Caco-2 (cell line): ENCODE measurements at regions not wholly inside any gene's neighbourhood (a gene's known extent, or its start where the extent isn't known, plus 50 kb on each side); places are given as distances from the start of the nearest gene placed in this dataset.

Source experiments
- BruUV-seq: library from RNA; stranded (reverse); fragments of 400-500 nt; replicated peaks from 2 replicates; lab custom pipeline; 2021; lab: Mats Ljungman, UMichigan
- CTCF ChIA-PET: fragments of 300-600 bp; sonication (Branson Sonifier 250); formaldehyde crosslinking; loops from one replicate; lab custom pipeline; 2022; ENCODE audit warnings: antibody characterized with exemption; lab: Charles Lee
- POLR2A ChIA-PET: fragments of 300-600 bp; sonication (Branson Sonifier 250); formaldehyde crosslinking; loops from one replicate; lab custom pipeline; 2022; ENCODE audit warnings: antibody characterized with exemption; lab: Charles Lee
- DNase-seq, 2 experiments: peaks; one replicate each; pipeline versions ENCODE4 v3.0.0 to v3.0.0-alpha.2; 2020 to 2022
- H3K27me3 ChIP-seq: replicated peaks from 2 replicates; pipeline ENCODE4 v1.6.0; 2011; ENCODE audit warnings: low read length; ENCODE audit not compliant: control insufficient read depth, insufficient read depth
- H3K36me3 ChIP-seq: 2 replicates; pipeline ENCODE4 v1.5.1; 2011; ENCODE audit warnings: low read length; ENCODE audit not compliant: control insufficient read depth, insufficient read depth
- H3K4me1 ChIP-seq: fragments of 250-450 bp; sonication (Bioruptor Pico); 2 replicates; pipeline ENCODE4 v1.5.1; 2020; ENCODE audit warnings: mild to moderate bottlenecking
- H3K4me3 ChIP-seq: 2 replicates; pipeline ENCODE4 v1.5.1; 2011; ENCODE audit warnings: low read depth, mild to moderate bottlenecking, control low read depth, low read length
- H3K9me3 ChIP-seq: fragments of 250-450 bp; sonication (Bioruptor Pico); 2 replicates; pipeline ENCODE4 v1.5.1; 2020; ENCODE audit warnings: mild to moderate bottlenecking, moderate library complexity
- H3K27ac Mint-ChIP-seq: one replicate; pipeline ENCODE4 v1.8.0; 2022; ENCODE audit warnings: mixed read lengths; ENCODE audit not compliant: unreplicated experiment
- H3K27me3 Mint-ChIP-seq: one replicate; pipeline ENCODE4 v1.8.0; 2022; ENCODE audit warnings: mixed read lengths; ENCODE audit not compliant: insufficient read depth, unreplicated experiment
- H3K36me3 Mint-ChIP-seq: one replicate; pipeline ENCODE4 v1.8.0; 2022; ENCODE audit warnings: mild to moderate bottlenecking, mixed read lengths; ENCODE audit not compliant: insufficient read depth, unreplicated experiment
- H3K4me1 Mint-ChIP-seq: one replicate; pipeline ENCODE4 v1.8.0; 2022; ENCODE audit warnings: low read depth, mixed read lengths; ENCODE audit not compliant: unreplicated experiment
- H3K4me3 Mint-ChIP-seq: one replicate; pipeline ENCODE4 v1.8.0; 2022; ENCODE audit warnings: mild to moderate bottlenecking, moderate library complexity, mixed read lengths; ENCODE audit not compliant: unreplicated experiment
- H3K9me3 Mint-ChIP-seq: one replicate; pipeline ENCODE4 v1.8.0; 2022; ENCODE audit warnings: mixed read lengths; ENCODE audit not compliant: unreplicated experiment
- intact Hi-C: fragments of 100-400 bp; cut with micrococcal nuclease; formaldehyde crosslinking; loops from one replicate; pipeline ENCODE4 v1.10.0; 2022; ENCODE audit not compliant: unreplicated experiment
- TF ChIP-seq, protein P1 (sequence below), 2 experiments: fragments of 200-600 bp in 1 of 2; IDR thresholded peaks; 1 replicate in 1 of 2; 2 replicates in 1 of 2; pipeline versions ENCODE4 v1.5.1 to v1.8.0; 2011 to 2022; ENCODE audit warnings: antibody characterized with exemption in 1 of 2, control low read depth in 1 of 2, inconsistent platforms in 1 of 2, low read depth in 1 of 2, low read length in 1 of 2, mild to moderate bottlenecking in 1 of 2, moderate library complexity in 1 of 2; ENCODE audit not compliant: insufficient read depth in 1 of 2, severe bottlenecking in 1 of 2, unreplicated experiment in 1 of 2

DNA sequence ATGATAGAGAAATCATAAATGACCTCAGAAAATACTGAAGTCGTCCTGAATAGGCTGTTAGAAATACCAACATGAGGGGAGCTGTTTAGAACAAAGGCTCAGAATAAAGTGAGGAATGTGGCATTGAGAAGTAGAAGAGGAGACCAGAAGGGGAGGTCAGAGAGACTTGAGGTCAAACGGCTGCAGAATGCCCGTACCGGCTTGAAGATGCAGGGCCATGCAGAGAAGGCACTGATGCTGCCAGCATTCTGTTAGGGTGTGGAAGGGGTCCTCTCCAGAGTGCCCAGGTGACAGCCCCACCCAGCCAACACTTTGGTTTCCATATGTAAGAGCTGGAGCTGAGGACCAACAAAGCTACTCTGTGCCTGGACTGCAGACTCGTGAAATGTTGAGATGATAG is 570.9 kb downstream of the CDH26 start:
- peaks cover 14% of the 10 kb centered on the region for H3K27me3 Mint-ChIP-seq
- intact Hi-C loops = no loop called here

DNA sequence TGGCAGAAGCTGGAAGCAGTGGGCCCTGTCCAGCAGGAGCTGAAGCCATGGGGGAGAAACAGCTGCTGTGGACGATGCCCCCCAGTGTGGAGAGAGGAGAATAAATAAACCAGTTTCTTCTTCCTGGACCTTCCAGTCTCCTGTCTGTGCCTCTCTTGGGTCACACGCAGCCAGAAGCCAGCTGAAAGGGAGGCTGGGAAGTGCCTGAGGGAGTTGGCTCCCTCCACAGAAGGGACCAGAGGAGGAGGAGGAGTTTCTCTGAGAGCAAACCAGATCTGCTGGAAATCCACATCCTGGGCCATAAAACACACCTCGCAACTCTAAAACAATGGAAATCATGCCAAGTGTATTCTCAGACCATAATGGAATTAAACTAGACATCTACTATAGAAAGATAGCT is 577.0 kb downstream of the CDH26 start:
- Histone ChIP-seq H3K27me3 (no peaks in the 10 kb centered on the region), H3K4me3 (no peak overlapping the region), H3K9me3 (0 out of 2 replicates have a peak, but pooled peaks cover 4% of the 10 kb centered on the region), H3K4me1 (no peaks in the 10 kb centered on the region), H3K36me3 (no peaks in the 10 kb centered on the region)
- Mint-ChIP-seq H3K4me3 (no peak overlapping the region), H3K27me3 (peaks cover 12% of the 10 kb centered on the region), H3K27ac (no peak overlapping the region), H3K4me1 (no peaks in the 10 kb centered on the region), H3K36me3 (no peaks in the 10 kb centered on the region), H3K9me3 (no peaks in the 10 kb centered on the region)
- no peak for DNase-seq
- intact Hi-C loops = no loop called here
- TF ChIP-seq, protein P1, sequence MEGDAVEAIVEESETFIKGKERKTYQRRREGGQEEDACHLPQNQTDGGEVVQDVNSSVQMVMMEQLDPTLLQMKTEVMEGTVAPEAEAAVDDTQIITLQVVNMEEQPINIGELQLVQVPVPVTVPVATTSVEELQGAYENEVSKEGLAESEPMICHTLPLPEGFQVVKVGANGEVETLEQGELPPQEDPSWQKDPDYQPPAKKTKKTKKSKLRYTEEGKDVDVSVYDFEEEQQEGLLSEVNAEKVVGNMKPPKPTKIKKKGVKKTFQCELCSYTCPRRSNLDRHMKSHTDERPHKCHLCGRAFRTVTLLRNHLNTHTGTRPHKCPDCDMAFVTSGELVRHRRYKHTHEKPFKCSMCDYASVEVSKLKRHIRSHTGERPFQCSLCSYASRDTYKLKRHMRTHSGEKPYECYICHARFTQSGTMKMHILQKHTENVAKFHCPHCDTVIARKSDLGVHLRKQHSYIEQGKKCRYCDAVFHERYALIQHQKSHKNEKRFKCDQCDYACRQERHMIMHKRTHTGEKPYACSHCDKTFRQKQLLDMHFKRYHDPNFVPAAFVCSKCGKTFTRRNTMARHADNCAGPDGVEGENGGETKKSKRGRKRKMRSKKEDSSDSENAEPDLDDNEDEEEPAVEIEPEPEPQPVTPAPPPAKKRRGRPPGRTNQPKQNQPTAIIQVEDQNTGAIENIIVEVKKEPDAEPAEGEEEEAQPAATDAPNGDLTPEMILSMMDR (IDR thresholded peaks at IDR 0.05; ENCODE audit: insufficient read depth in 1 of 2, low read depth in 1 of 2, low read length in 1 of 2, severe bottlenecking in 1 of 2, unreplicated experiment in 1 of 2) = no peak
- BruUV-seq = no TSS peak
- POLR2A ChIA-PET = no interaction called here
- CTCF ChIA-PET = no interaction called here

More for the DNA sequence above, 570.9 kb downstream of the CDH26 start:
- H3K36me3 ChIP-seq = no peaks in the 10 kb centered on the region
- Mint-ChIP-seq H3K9me3 (peaks cover 18% of the 10 kb centered on the region), H3K27ac (no peak overlapping the region), H3K4me1 (no peaks in the 10 kb centered on the region), H3K4me3 (no peak overlapping the region), H3K36me3 (no peaks in the 10 kb centered on the region)
- CTCF ChIA-PET = no interaction called here
- TF ChIP-seq, protein P1 (IDR thresholded peaks at IDR 0.05; ENCODE audit: insufficient read depth in 1 of 2, low read depth in 1 of 2, low read length in 1 of 2, severe bottlenecking in 1 of 2, unreplicated experiment in 1 of 2) = no peak
- no peak overlapping the region for H3K4me3 ChIP-seq
- H3K27me3 ChIP-seq = no peaks in the 10 kb centered on the region
- H3K9me3 ChIP-seq = peaks cover 5% of the 10 kb centered on the region; the same call in 1 of the 2 replicates
- DNase-seq = no peak
- BruUV-seq = no TSS peak
- POLR2A ChIA-PET = no interaction called here
- H3K4me1 ChIP-seq = no peaks in the 10 kb centered on the region

DNA sequence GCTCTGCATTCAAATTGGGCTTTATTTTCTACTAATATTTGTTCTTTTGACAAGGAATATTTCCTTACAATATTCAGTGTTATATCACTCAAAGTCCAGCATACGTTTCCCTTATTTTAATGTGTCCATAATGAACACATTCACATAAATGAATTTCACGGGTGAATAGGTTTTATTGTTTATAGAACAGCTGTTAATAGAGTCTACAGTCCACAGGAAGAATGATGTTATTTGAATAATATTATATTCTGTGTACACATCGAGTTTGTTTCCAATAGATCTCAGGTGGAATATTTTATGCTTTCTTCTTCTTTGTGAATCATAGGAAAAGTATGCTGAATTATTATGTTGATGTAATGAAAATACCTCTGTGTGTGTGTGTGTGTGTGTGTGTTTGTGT is 582.4 kb downstream of the CDH26 start:
- ChIA-PET CTCF (no interaction called here), POLR2A (no interaction called here)
- Mint-ChIP-seq H3K4me3 (no peak overlapping the region), H3K36me3 (no peaks in the 10 kb centered on the region), H3K27ac (no peak overlapping the region), H3K9me3 (no peaks in the 10 kb centered on the region), H3K27me3 (peaks cover under 1% of the 10 kb centered on the region), H3K4me1 (no peaks in the 10 kb centered on the region)
- Histone ChIP-seq H3K9me3 (no peaks in the 10 kb centered on the region), H3K4me3 (no peak overlapping the region), H3K4me1 (no peaks in the 10 kb centered on the region), H3K36me3 (no peaks in the 10 kb centered on the region), H3K27me3 (no peaks in the 10 kb centered on the region; the same call in 1 of the 2 replicates)
- intact Hi-C loops = no loop called here
- no peak for DNase-seq
- TF ChIP-seq, protein P1 (IDR thresholded peaks at IDR 0.05; ENCODE audit: insufficient read depth in 1 of 2, low read depth in 1 of 2, low read length in 1 of 2, severe bottlenecking in 1 of 2, unreplicated experiment in 1 of 2) = no peak
- no TSS peak for BruUV-seq
